OCI-LY7 (cell line): ENCODE measurements at regions not wholly inside any gene's neighbourhood (a gene's known extent, or its start where the extent isn't known, plus 50 kb on each side); places are given as distances from the start of the nearest gene placed in this dataset.

ENCODE experiments used
- BruUV-seq: library from RNA; stranded (reverse); fragments of 400-500 nt; replicated peaks from 2 replicates; lab custom pipeline; 2021; lab: Mats Ljungman, UMichigan
- CTCF ChIA-PET: fragments of 300-600 bp; sonication (Branson Sonifier 250); formaldehyde crosslinking; loops from one replicate; lab custom pipeline; 2022; ENCODE audit warnings: antibody characterized with exemption; ENCODE audit not compliant: unreplicated experiment; lab: Charles Lee
- POLR2A ChIA-PET: fragments of 300-600 bp; sonication (Branson Sonifier 250); formaldehyde crosslinking; loops from one replicate; lab custom pipeline; 2022; ENCODE audit warnings: antibody characterized with exemption; lab: Charles Lee
- DNase-seq: peaks from one replicate; pipeline ENCODE4 v3.0.0-alpha.2; 2015; ENCODE audit warnings: low spot score
- H2AFZ ChIP-seq: fragments of 200-600 bp; sonication (generic), shearing (Covaris generic); 2 replicates; pipeline ENCODE4 v1.6.1; 2014; ENCODE audit warnings: mild to moderate bottlenecking, antibody characterized with exemption, low read length, moderate library complexity
- H3K27ac ChIP-seq: fragments of 200-600 bp; sonication (generic); 2 replicates; pipeline ENCODE4 v1.5.1; 2014; ENCODE audit warnings: mixed run types, low read depth, mild to moderate bottlenecking, moderate library complexity, low read length, inconsistent platforms; ENCODE audit not compliant: poor library complexity, severe bottlenecking
- H3K36me3 ChIP-seq: fragments of 200-600 bp; sonication (generic); 2 replicates; pipeline ENCODE4 v1.6.1; 2014; ENCODE audit warnings: mild to moderate bottlenecking, antibody characterized with exemption, low read length, moderate library complexity, mixed read lengths; ENCODE audit not compliant: insufficient read depth
- H3K4me1 ChIP-seq: fragments of 200-600 bp; sonication (generic); 2 replicates; pipeline ENCODE4 v1.5.1; 2014; ENCODE audit warnings: mild to moderate bottlenecking, low read length; ENCODE audit not compliant: insufficient read depth, poor library complexity, severe bottlenecking
- H3K4me2 ChIP-seq: fragments of 200-600 bp; sonication (generic); 2 replicates; pipeline ENCODE4 v1.6.1; 2014; ENCODE audit warnings: mild to moderate bottlenecking, low read length
- H3K4me3 ChIP-seq: fragments of 200-600 bp; sonication (generic); 2 replicates; pipeline ENCODE4 v1.5.1; 2014; ENCODE audit warnings: mild to moderate bottlenecking, low read depth, low read length; ENCODE audit not compliant: poor library complexity, severe bottlenecking
- H3K79me2 ChIP-seq: fragments of 200-600 bp; sonication (generic); 2 replicates; pipeline ENCODE4 v1.6.1; 2016; ENCODE audit warnings: low read depth, mild to moderate bottlenecking, low read length, moderate library complexity, mixed read lengths; ENCODE audit not compliant: insufficient read depth
- H3K9me2 ChIP-seq: fragments of 200-600 bp; sonication (generic); 2 replicates; pipeline ENCODE4 v1.6.1; 2016; ENCODE audit warnings: mild to moderate bottlenecking, low read length, mixed read lengths; ENCODE audit not compliant: insufficient read depth
- H3K9me3 ChIP-seq: fragments of 200-600 bp; sonication (generic); 2 replicates; pipeline ENCODE4 v1.6.1; 2014; ENCODE audit warnings: mild to moderate bottlenecking, mixed run types, low read length, mixed read lengths
- H4K20me1 ChIP-seq: fragments of 200-600 bp; sonication (generic); 2 replicates; pipeline ENCODE4 v1.6.1; 2014; ENCODE audit warnings: mild to moderate bottlenecking, antibody characterized with exemption, low read length, moderate library complexity, mixed read lengths; ENCODE audit not compliant: insufficient read depth
- EZH2phosphoT487 ChIP-seq: fragments of 200-600 bp; sonication (generic); IDR thresholded peaks from 2 replicates; pipeline ENCODE4 v1.6.1; 2018; ENCODE audit warnings: low read depth, borderline replicate concordance, mild to moderate bottlenecking, mixed run types, antibody characterized with exemption, low read length, moderate library complexity, mixed read lengths
- intact Hi-C: fragments of 100-400 bp; cut with micrococcal nuclease; formaldehyde crosslinking; loops from one replicate; pipeline ENCODE4 v1.10.0; 2022; ENCODE audit not compliant: unreplicated experiment
- TF ChIP-seq, protein P1 (sequence below): fragments of 200-600 bp; sonication (generic); conservative IDR thresholded peaks from 2 replicates; pipeline ENCODE4 v1.5.1; 2014; ENCODE audit warnings: mild to moderate bottlenecking, antibody characterized with exemption, low read length, moderate library complexity, mixed read lengths

DNA sequence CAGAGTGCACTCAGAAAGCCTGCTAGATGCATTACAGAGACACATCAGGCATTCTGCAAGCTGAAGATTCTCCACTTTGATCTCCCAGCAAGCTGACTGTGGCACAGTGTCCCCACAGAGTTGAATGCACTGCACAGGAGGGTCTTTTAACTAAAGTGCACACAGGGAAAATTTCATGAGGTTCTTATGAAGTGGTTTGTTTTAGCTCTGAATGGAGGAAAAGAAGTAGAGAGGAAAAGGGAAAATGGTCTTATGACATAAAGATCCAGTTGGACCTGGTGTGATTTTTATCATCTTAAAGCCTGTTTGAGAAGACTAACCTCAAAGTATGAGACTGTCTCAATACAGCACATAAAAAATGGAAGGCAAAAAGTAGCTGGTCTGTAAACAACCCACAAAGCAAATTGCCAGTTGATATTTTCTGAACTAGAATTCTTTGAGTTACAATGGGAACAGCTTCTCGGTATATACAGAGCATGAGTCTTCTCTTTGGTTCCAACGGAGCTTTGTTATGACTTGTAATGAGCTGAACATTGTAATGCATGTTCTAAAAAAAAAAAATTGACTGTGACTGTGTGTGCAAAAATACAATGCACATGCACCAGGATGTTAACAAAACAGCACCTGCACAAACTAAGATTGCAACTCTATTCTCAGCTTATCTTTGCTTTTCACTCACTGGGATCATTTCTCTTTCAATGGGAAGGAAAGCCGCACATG lies 383.0 kb upstream of the ID4 start:
- Histone ChIP-seq H3K27ac (no peak overlapping the region), H2AFZ (no peak overlapping the region), H3K4me1 (no peaks in the 10 kb centered on the region), H3K4me2 (no peak overlapping the region), H3K4me3 (no peak overlapping the region), H3K9me2 (no peaks in the 10 kb centered on the region), H3K79me2 (no peaks in the 10 kb centered on the region), H4K20me1 (no peaks in the 10 kb centered on the region), H3K9me3 (no peaks in the 10 kb centered on the region), H3K36me3 (no peaks in the 10 kb centered on the region)
- POLR2A ChIA-PET: interaction anchor here (0.6 to 1.2 kb wide), 5 partner anchors 81 to 1657 kb away, joined by 3 to 4 read pairs (median 3); no protein-coding TSS in a partner anchor
- intact Hi-C loops: no loop called here
- TF ChIP-seq, protein P1, sequence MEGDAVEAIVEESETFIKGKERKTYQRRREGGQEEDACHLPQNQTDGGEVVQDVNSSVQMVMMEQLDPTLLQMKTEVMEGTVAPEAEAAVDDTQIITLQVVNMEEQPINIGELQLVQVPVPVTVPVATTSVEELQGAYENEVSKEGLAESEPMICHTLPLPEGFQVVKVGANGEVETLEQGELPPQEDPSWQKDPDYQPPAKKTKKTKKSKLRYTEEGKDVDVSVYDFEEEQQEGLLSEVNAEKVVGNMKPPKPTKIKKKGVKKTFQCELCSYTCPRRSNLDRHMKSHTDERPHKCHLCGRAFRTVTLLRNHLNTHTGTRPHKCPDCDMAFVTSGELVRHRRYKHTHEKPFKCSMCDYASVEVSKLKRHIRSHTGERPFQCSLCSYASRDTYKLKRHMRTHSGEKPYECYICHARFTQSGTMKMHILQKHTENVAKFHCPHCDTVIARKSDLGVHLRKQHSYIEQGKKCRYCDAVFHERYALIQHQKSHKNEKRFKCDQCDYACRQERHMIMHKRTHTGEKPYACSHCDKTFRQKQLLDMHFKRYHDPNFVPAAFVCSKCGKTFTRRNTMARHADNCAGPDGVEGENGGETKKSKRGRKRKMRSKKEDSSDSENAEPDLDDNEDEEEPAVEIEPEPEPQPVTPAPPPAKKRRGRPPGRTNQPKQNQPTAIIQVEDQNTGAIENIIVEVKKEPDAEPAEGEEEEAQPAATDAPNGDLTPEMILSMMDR: no peak
- no peak for TF ChIP-seq EZH2phosphoT487
- CTCF ChIA-PET: interaction anchor here (0.9 kb wide), 1 partner anchor 512 kb away, joined by 3 read pairs; no protein-coding TSS in a partner anchor
- no TSS peak for BruUV-seq
- no peak for DNase-seq

DNA sequence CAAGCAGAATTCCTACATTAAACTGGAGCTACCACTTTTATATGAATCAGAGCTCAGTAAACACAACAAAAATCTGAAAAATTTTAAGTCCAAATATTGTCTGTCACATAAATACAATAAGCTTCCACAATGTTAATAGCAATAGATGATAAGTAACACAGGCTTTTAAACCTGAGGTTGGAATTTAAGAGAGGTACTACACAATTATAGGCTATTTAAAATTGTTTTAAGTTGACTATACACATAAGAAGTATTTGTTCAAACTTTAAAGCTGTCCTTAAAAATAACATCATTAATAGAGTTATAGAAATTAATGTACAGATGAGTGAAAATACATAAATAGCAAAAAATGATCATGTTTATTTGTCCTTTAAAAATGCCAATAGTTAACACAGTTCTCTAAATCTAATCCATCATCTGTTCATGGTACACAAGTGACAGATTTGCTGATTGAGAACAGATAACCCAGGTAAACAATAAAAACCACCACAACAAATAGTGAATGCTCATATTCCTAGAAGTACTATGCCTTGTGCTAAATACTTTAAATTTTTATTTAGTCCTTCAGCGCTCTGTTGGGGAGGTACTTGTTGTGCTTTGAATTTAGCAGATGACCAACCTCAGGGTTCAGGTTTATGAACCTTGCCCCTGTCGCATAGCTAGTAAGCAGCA lies 382.3 kb upstream of the ID4 start:
- BruUV-seq: no TSS peak
- CTCF ChIA-PET: interaction anchor here (0.9 kb wide), 1 partner anchor 512 kb away, joined by 3 read pairs; no protein-coding TSS in a partner anchor
- H4K20me1 ChIP-seq: no peaks in the 10 kb centered on the region
- no peaks in the 10 kb centered on the region for H3K36me3 ChIP-seq
- POLR2A ChIA-PET: interaction anchor here (0.8 to 1.0 kb wide), 2 partner anchors 80 to 147 kb away, joined by 3 read pairs; no protein-coding TSS in a partner anchor
- no peaks in the 10 kb centered on the region for H3K4me1 ChIP-seq
- H3K9me3 ChIP-seq: no peaks in the 10 kb centered on the region
- H3K79me2 ChIP-seq: no peaks in the 10 kb centered on the region
- intact Hi-C loops: no loop called here
- TF ChIP-seq EZH2phosphoT487: no peak
- TF ChIP-seq, protein P1: no peak
- H3K4me2 ChIP-seq: no peak overlapping the region
- H3K4me3 ChIP-seq: no peak overlapping the region
- no peak overlapping the region for H2AFZ ChIP-seq
- H3K27ac ChIP-seq: no peak overlapping the region
- no peak for DNase-seq
- no peaks in the 10 kb centered on the region for H3K9me2 ChIP-seq
